A673 (cell line): ENCODE measurements at regions not wholly inside any gene's neighbourhood (a gene's known extent, or its start where the extent isn't known, plus 50 kb on each side); places are given as distances from the start of the nearest gene placed in this dataset.

Source experiments
- CTCF ChIP-seq: fragments of 300-800, 200-600 bp; sonication (generic); conservative IDR thresholded peaks from 2 replicates; pipeline ENCODE4 v1.5.1; 2017; ENCODE audit warnings: low read depth, mild to moderate bottlenecking, antibody characterized with exemption, low read length, moderate library complexity, mixed read lengths
- EZH2 ChIP-seq: fragments of 200-600 bp; sonication (generic); IDR thresholded peaks from 2 replicates; pipeline ENCODE4 v1.6.1; 2017; ENCODE audit warnings: borderline replicate concordance, low read depth, mild to moderate bottlenecking, mixed read lengths, antibody characterized with exemption, low read length; ENCODE audit not compliant: poor library complexity, severe bottlenecking

GRCh38 chr12:125633686-125634085 lies 568.5 kb downstream of the AACS start:
- no peak for TF ChIP-seq CTCF
- no peak for TF ChIP-seq EZH2
